ENCODE measurements at regions not wholly inside any gene's neighbourhood (a gene's known extent, or its start where the extent isn't known, plus 50 kb on each side); places are given as distances from the start of the nearest gene placed in this dataset.

DNA sequence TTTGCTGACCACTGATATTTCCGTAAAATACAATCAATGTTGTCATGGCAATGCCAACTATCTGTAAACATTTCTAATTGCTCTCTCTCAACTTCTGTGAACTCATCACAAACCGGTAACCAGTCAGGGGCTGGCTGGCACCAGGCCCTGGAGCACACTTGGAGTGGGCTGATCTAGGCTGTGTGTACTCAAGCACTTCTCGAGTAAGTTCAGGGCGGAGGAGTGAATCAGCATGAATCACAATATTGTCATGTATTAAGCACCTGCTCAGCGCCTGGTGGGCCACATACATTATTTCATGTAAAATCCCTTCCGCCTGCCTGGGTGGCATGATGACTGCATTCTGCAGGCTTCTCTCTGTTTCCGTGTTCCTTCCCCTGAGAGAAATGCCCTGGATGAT is 212.4 kb downstream of the FOXD2 start:
- Mint-ChIP-seq H3K27me3 (peaks cover 8 to 9% of the 10 kb centered on the region in 2 donors), H3K36me3 (no peaks in the 10 kb centered on the region), H3K9me3 (peaks cover 0 to 3% (median 0%) of the 10 kb centered on the region in 8 donors), H3K4me1 (no peaks in the 10 kb centered on the region), H3K4me3 (no peak overlapping the region), H3K27ac (no peak overlapping the region)
- Histone ChIP-seq H3K27me3 (ENCODE audit: insufficient read depth, low read length) (no peaks in the 10 kb centered on the region), H3K4me3 (ENCODE audit: low read length in 2 of 2) (no peak overlapping the region), H3K9me3 (ENCODE audit: control insufficient read depth in 1 of 2, low read length in 2 of 2) (no peaks in the 10 kb centered on the region), H3K36me3 (ENCODE audit: insufficient read depth, low read length) (no peaks in the 10 kb centered on the region), H3K4me1 (ENCODE audit: insufficient read depth, low read length) (no peaks in the 10 kb centered on the region), H3K27ac (ENCODE audit: low read depth, low read length) (no peak overlapping the region)
- no peak for DNase-seq
- intact Hi-C loops (cut with micrococcal nuclease), result no loop called here
- POLR2A ChIA-PET (ENCODE audit: partially characterized antibody), result no interaction called here
- CTCF ChIA-PET (ENCODE audit: partially characterized antibody), result no interaction called here

- no peak for DNase-seq
- Mint-ChIP-seq H3K27ac (no peak overlapping the region), H3K9me3 (peaks cover 0 to 3% (median 0%) of the 10 kb centered on the region in 8 donors), H3K4me1 (no peaks in the 10 kb centered on the region), H3K27me3 (peaks cover 7 to 8% of the 10 kb centered on the region in 2 donors), H3K4me3 (no peak overlapping the region), H3K36me3 (no peaks in the 10 kb centered on the region)
- Histone ChIP-seq H3K36me3 (ENCODE audit: insufficient read depth, low read length) (no peaks in the 10 kb centered on the region), H3K4me1 (ENCODE audit: insufficient read depth, low read length) (no peaks in the 10 kb centered on the region), H3K4me3 (ENCODE audit: low read length in 2 of 2) (no peak overlapping the region), H3K27me3 (ENCODE audit: insufficient read depth, low read length) (no peaks in the 10 kb centered on the region), H3K9me3 (ENCODE audit: control insufficient read depth in 1 of 2, low read length in 2 of 2) (no peaks in the 10 kb centered on the region), H3K27ac (ENCODE audit: low read depth, low read length) (no peak overlapping the region)
- POLR2A ChIA-PET (ENCODE audit: partially characterized antibody), result no interaction called here
- CTCF ChIA-PET (ENCODE audit: partially characterized antibody), result no interaction called here
- intact Hi-C loops (cut with micrococcal nuclease), result no loop called here
Observed at GRCh38 chr1:47650611-47651010, 212.8 kb downstream of the FOXD2 start.

GRCh38 chr1:47651311-47652089 is 213.7 kb downstream of the FOXD2 start:
- Mint-ChIP-seq H3K27ac (no peak overlapping the region), H3K4me3 (no peak overlapping the region), H3K4me1 (no peaks in the 10 kb centered on the region), H3K27me3 (peaks cover 9 to 12% of the 10 kb centered on the region in 2 donors), H3K36me3 (no peaks in the 10 kb centered on the region), H3K9me3 (peaks cover 0 to 3% (median 0%) of the 10 kb centered on the region in 8 donors)
- H3K4me3 ChIP-seq (ENCODE audit: low read length in 2 of 2), result no peak overlapping the region
- CTCF ChIA-PET (ENCODE audit: partially characterized antibody), result no interaction called here
- intact Hi-C loops (cut with micrococcal nuclease), result no loop called here
- no peaks in the 10 kb centered on the region for H3K4me1 ChIP-seq (ENCODE audit: insufficient read depth, low read length)
- no peak for DNase-seq
- no peaks in the 10 kb centered on the region for H3K9me3 ChIP-seq (ENCODE audit: control insufficient read depth in 1 of 2, low read length in 2 of 2)
- POLR2A ChIA-PET (ENCODE audit: partially characterized antibody), result no interaction called here
- no peak overlapping the region for H3K27ac ChIP-seq (ENCODE audit: low read depth, low read length)
- H3K36me3 ChIP-seq (ENCODE audit: insufficient read depth, low read length), result no peaks in the 10 kb centered on the region
- H3K27me3 ChIP-seq (ENCODE audit: insufficient read depth, low read length), result no peaks in the 10 kb centered on the region

- CTCF ChIA-PET (ENCODE audit: partially characterized antibody), result no interaction called here
- H3K27ac ChIP-seq (ENCODE audit: low read depth, low read length), result no peak overlapping the region
- no peak for DNase-seq
- H3K4me3 ChIP-seq (ENCODE audit: low read length in 2 of 2), result no peak overlapping the region
- Mint-ChIP-seq H3K4me3 (no peak overlapping the region), H3K9me3 (peaks cover 0 to 3% (median 0%) of the 10 kb centered on the region in 8 donors), H3K27ac (no peak overlapping the region), H3K27me3 (peaks cover 11 to 16% of the 10 kb centered on the region in 2 donors), H3K36me3 (no peaks in the 10 kb centered on the region), H3K4me1 (no peaks in the 10 kb centered on the region)
- no peaks in the 10 kb centered on the region for H3K4me1 ChIP-seq (ENCODE audit: insufficient read depth, low read length)
- POLR2A ChIA-PET (ENCODE audit: partially characterized antibody), result no interaction called here
- intact Hi-C loops (cut with micrococcal nuclease), result no loop called here
- no peaks in the 10 kb centered on the region for H3K27me3 ChIP-seq (ENCODE audit: insufficient read depth, low read length)
- H3K9me3 ChIP-seq (ENCODE audit: control insufficient read depth in 1 of 2, low read length in 2 of 2), result no peaks in the 10 kb centered on the region
- no peaks in the 10 kb centered on the region for H3K36me3 ChIP-seq (ENCODE audit: insufficient read depth, low read length)
Observed at GRCh38 chr1:47655521-47656300, 217.9 kb downstream of the FOXD2 start.

DNA sequence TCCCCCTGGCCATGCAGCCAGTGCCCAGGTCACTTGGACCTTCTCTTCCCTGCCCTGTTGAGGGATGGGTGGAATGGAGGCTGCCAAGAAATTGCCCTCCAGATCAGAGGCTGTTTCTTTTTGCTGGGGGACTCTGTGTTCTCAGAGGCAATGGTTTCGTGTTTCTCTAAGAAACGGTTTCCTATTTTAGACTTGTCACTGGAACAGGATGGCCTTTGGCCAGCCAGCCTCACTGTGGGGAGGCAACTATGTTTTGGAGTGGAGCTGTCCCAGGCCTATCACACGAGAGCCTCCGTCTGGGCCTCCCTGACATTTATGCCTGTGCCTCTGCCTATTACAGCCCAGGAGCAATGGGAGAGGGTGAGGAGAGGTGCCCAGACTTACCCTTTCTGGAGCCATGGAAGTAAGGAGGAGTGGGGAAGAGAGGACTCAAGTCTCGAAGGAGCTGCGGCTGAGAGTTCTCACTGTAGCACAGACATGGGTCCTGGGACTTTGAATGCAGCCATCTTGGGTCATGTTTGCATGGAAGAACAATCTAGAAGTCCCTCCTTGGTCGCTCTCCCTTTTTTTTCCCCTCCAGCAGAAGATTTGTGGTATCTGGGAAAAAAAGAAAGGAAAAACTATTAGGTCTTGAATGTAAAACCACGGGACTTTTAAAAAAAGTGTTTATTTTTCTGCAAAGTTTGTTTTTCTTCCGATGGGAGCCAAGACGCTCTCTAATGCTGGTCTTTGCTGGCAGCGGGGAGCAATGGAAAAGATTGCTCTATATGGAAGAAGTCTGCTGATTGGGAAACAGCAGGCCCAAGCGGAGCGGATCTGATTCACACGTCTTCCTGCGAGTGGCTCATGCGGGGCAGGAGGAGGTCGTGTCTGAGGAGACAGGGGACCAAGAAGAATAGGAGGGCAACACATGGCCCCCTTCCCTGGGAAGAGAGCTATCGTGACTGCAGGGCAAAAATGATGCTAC is 219.2 kb downstream of the FOXD2 start:
- CTCF ChIA-PET (ENCODE audit: partially characterized antibody), result no interaction called here
- H3K27ac Mint-ChIP-seq, result no peak overlapping the region

GRCh38 chr1:47658161-47658920 is 220.5 kb downstream of the FOXD2 start:
- peaks cover 11 to 17% of the 10 kb centered on the region in 2 donors for H3K27me3 Mint-ChIP-seq
- H3K36me3 Mint-ChIP-seq, result no peaks in the 10 kb centered on the region
- H3K9me3 Mint-ChIP-seq, result peaks cover 0 to 2% (median 0%) of the 10 kb centered on the region in 8 donors
- no peak overlapping the region for H3K4me3 Mint-ChIP-seq
- Histone ChIP-seq H3K36me3 (ENCODE audit: insufficient read depth, low read length) (no peaks in the 10 kb centered on the region), H3K9me3 (ENCODE audit: control insufficient read depth in 1 of 2, low read length in 2 of 2) (no peaks in the 10 kb centered on the region), H3K4me1 (ENCODE audit: insufficient read depth, low read length) (no peaks in the 10 kb centered on the region), H3K4me3 (ENCODE audit: low read length in 2 of 2) (no peak overlapping the region), H3K27me3 (ENCODE audit: insufficient read depth, low read length) (no peaks in the 10 kb centered on the region), H3K27ac (ENCODE audit: low read depth, low read length) (no peak overlapping the region)
- intact Hi-C loops (cut with micrococcal nuclease), result no loop called here
- ChIA-PET POLR2A (ENCODE audit: partially characterized antibody) (no interaction called here), CTCF (ENCODE audit: partially characterized antibody) (no interaction called here)
- H3K4me1 Mint-ChIP-seq, result no peaks in the 10 kb centered on the region
- no peak for DNase-seq
- H3K27ac Mint-ChIP-seq, result peak overlapping the region in 1 of 7 donors; percentile 31

More for the DNA sequence above, 219.2 kb downstream of the FOXD2 start:
- Mint-ChIP-seq H3K27me3 (peaks cover 11 to 16% of the 10 kb centered on the region in 2 donors), H3K36me3 (no peaks in the 10 kb centered on the region), H3K9me3 (peaks cover 0 to 2% (median 0%) of the 10 kb centered on the region in 8 donors), H3K4me3 (no peak overlapping the region), H3K4me1 (no peaks in the 10 kb centered on the region)
- H3K27me3 ChIP-seq (ENCODE audit: insufficient read depth, low read length), result no peaks in the 10 kb centered on the region
- intact Hi-C loops (cut with micrococcal nuclease), result no loop called here
- no peaks in the 10 kb centered on the region for H3K9me3 ChIP-seq (ENCODE audit: control insufficient read depth in 1 of 2, low read length in 2 of 2)
- H3K4me1 ChIP-seq (ENCODE audit: insufficient read depth, low read length), result no peaks in the 10 kb centered on the region
- H3K4me3 ChIP-seq (ENCODE audit: low read length in 2 of 2), result no peak overlapping the region
- no peaks in the 10 kb centered on the region for H3K36me3 ChIP-seq (ENCODE audit: insufficient read depth, low read length)
- no peak for DNase-seq
- H3K27ac ChIP-seq (ENCODE audit: low read depth, low read length), result no peak overlapping the region
- POLR2A ChIA-PET (ENCODE audit: partially characterized antibody), result no interaction called here

Data from CD4-positive, alpha-beta memory T cell (primary cell).